K562 (cell line): ENCODE measurements at regions not wholly inside any gene's neighbourhood (a gene's known extent, or its start where the extent isn't known, plus 50 kb on each side); places are given as distances from the start of the nearest gene placed in this dataset.

Source experiments
- ATAC-seq: fragments of 200-7000 bp; cut with Tn5 transposase; 3 replicates; pipeline ENCODE4 v1.9.1; 2020; ENCODE audit warnings: moderate library complexity
- BruUV-seq: library from RNA; stranded (reverse); fragments of 400-500 nt; replicated peaks from 2 replicates; lab custom pipeline; 2021; lab: Mats Ljungman, UMichigan
- CTCF ChIA-PET: fragments of 300-600 bp; formaldehyde crosslinking; extraction: SDS; loops from one replicate; lab custom pipeline; 2021; ENCODE audit warnings: low intra/inter-chr PET ratio; lab: Yijun Ruan, JAX
- POLR2A ChIA-PET: fragments of 300-600, 350-650 bp; sonication (Branson Sonifier 250); formaldehyde crosslinking; extraction: SDS; loops from one replicate; lab custom pipeline; 2021; ENCODE audit warnings: antibody characterized with exemption, inconsistent platforms; lab: Yijun Ruan, JAX
- DNase-seq, 4 experiments: peaks; one replicate each; pipeline versions ENCODE4 v3.0.0 to v3.0.0-alpha.2; 2011 to 2018; ENCODE audit warnings: low spot score in 3 of 4, mixed read lengths in 3 of 4; ENCODE audit errors: extremely low read depth in 1 of 4
- FAIRE-seq: peaks from 2 replicates; lab custom pipeline; 2011; peaks lifted over from hg19 to GRCh38; lab: Jason Lieb, UNC
- H2AFZ ChIP-seq: 2 replicates; pipeline ENCODE4 v1.6.0; 2011; ENCODE audit warnings: low read depth, low read length, control low read depth, inconsistent platforms
- H3K27ac ChIP-seq: fragments of 200-600 bp; 3 replicates; pipeline ENCODE4 v1.8.0; 2011; ENCODE audit warnings: low read depth, mild to moderate bottlenecking, control low read depth, inconsistent platforms, low read length, moderate library complexity, mixed read lengths; ENCODE audit errors: extremely low read depth
- H3K27me3 ChIP-seq, 2 experiments: fragments of 300-600 bp in 1 of 2; 2 replicates in 1 of 2; 3 replicates in 1 of 2; pipeline versions ENCODE4 v1.6.0 to v1.8.0; 2011; ENCODE audit warnings: inconsistent platforms in 2 of 2, low read length in 2 of 2, mild to moderate bottlenecking in 1 of 2, mixed read lengths in 1 of 2, moderate library complexity in 1 of 2; ENCODE audit not compliant: control insufficient read depth in 2 of 2, insufficient read depth in 2 of 2
- H3K36me3 ChIP-seq: fragments of 300-600 bp; 3 replicates; pipeline ENCODE4 v1.8.0; 2011; ENCODE audit warnings: mild to moderate bottlenecking, low read length, inconsistent platforms; ENCODE audit not compliant: control insufficient read depth, insufficient read depth
- H3K4me1 ChIP-seq, 2 experiments: fragments of 200-600 bp in 1 of 2; replicated peaks in 1 of 2; 2 replicates in 1 of 2; 3 replicates in 1 of 2; pipeline versions ENCODE4 v1.5.1 to v1.8.0; 2011; ENCODE audit warnings: inconsistent platforms in 2 of 2, low read length in 2 of 2, mild to moderate bottlenecking in 1 of 2, mixed read lengths in 1 of 2, moderate library complexity in 1 of 2; ENCODE audit not compliant: control insufficient read depth in 2 of 2, insufficient read depth in 2 of 2
- H3K4me2 ChIP-seq: 2 replicates; pipeline ENCODE4 v1.6.1; 2011; ENCODE audit warnings: low read length, control low read depth, inconsistent platforms, mixed read lengths; ENCODE audit not compliant: insufficient read depth
- H3K4me3 ChIP-seq: fragments of 200-600 bp; sonication (generic), shearing (Covaris generic); 2 replicates; pipeline ENCODE4 v1.5.1; 2016; ENCODE audit warnings: control low read depth, inconsistent platforms
- H3K79me2 ChIP-seq: fragments of 200-600 bp; 3 replicates; pipeline ENCODE4 v1.8.0; 2011; ENCODE audit warnings: low read length, inconsistent platforms; ENCODE audit not compliant: control insufficient read depth, insufficient read depth
- H3K9ac ChIP-seq, 2 experiments: 2 replicates each; pipeline versions ENCODE4 v1.6.0 to v1.6.1; 2011; ENCODE audit warnings: low read depth in 2 of 2, low read length in 2 of 2, control low read depth in 1 of 2, inconsistent platforms in 1 of 2, mild to moderate bottlenecking in 1 of 2, mixed read lengths in 1 of 2; ENCODE audit not compliant: insufficient read depth in 1 of 2
- H3K9me1 ChIP-seq: one replicate; pipeline ENCODE4 v1.6.0; 2011; ENCODE audit warnings: inconsistent platforms, mild to moderate bottlenecking, low read length, moderate library complexity; ENCODE audit not compliant: control insufficient read depth, insufficient read depth
- H3K9me3 ChIP-seq: replicated peaks from 2 replicates; pipeline ENCODE4 v1.5.1; 2011; ENCODE audit warnings: low read depth, low read length, inconsistent platforms; ENCODE audit not compliant: control insufficient read depth, insufficient read depth
- H4K20me1 ChIP-seq: replicated peaks from 2 replicates; pipeline ENCODE4 v1.6.1; 2011; ENCODE audit warnings: low read length, inconsistent platforms, mixed read lengths; ENCODE audit not compliant: control insufficient read depth, insufficient read depth
- ETS2 ChIP-seq: IDR thresholded peaks from 2 replicates; pipeline ENCODE4 v1.6.1; 2016; ENCODE audit warnings: borderline replicate concordance, missing genetic modification characterization, mild to moderate bottlenecking, moderate library complexity, missing compliant biosample characterization; ENCODE audit not compliant: poor library complexity, severe bottlenecking
- HMGXB4 ChIP-seq: sonication (generic); formaldehyde crosslinking; IDR thresholded peaks from 2 replicates; pipeline ENCODE4 v1.8.1; 2023; ENCODE audit warnings: mild to moderate bottlenecking, missing genetic modification reagents
- RHOXF2B ChIP-seq: fragments of 250-450 bp; sonication (Bioruptor Pico); conservative IDR thresholded peaks from 2 replicates; pipeline ENCODE4 v1.5.1; 2021
- SIRT6 ChIP-seq: IDR thresholded peaks from one replicate; pipeline ENCODE4 v1.6.1; 2012; ENCODE audit warnings: low read depth, mild to moderate bottlenecking, control low read depth, inconsistent platforms, low read length, moderate library complexity
- TEAD2 ChIP-seq: fragments of 450-650 bp; IDR thresholded peaks from 2 replicates; pipeline ENCODE4 v1.6.1; 2016; ENCODE audit warnings: missing genetic modification characterization, control low read depth, missing compliant biosample characterization
- USF1 ChIP-seq: sonication (generic); formaldehyde crosslinking; IDR thresholded peaks from 2 replicates; pipeline ENCODE4 v1.9.0; 2022; ENCODE audit warnings: mild to moderate bottlenecking, missing genetic modification reagents
- ZBTB33 ChIP-seq: sonication (generic); formaldehyde crosslinking; IDR thresholded peaks from 2 replicates; pipeline ENCODE4 v1.8.1; 2023; ENCODE audit warnings: mild to moderate bottlenecking, missing genetic modification reagents
- ZNF23 ChIP-seq: fragments of 250-450 bp; sonication (Bioruptor Pico); IDR thresholded peaks from 2 replicates; pipeline ENCODE4 v1.4.0; 2020; ENCODE audit warnings: mild to moderate bottlenecking
- WGBS: fragments of 100-300 bp; shearing (Covaris generic); methylation state at CpG from one replicate; pipeline ENCODE4 v1.1.6; 2016; ENCODE audit warnings: low coverage, mixed read lengths; ENCODE audit not compliant: insufficient coverage; ENCODE audit errors: missing lambda C conversion rate; 5-methylcytosine and 5-hydroxymethylcytosine counted together
- in situ Hi-C: fragments of 300-500 bp; cut with MboI; formaldehyde crosslinking; loops from 4 replicates; pipeline ENCODE4 v1.15.0; 2018; ENCODE audit warnings: inconsistent platforms, mixed read lengths
- intact Hi-C: fragments of 100-400 bp; cut with micrococcal nuclease; formaldehyde crosslinking; loops from 2 replicates; pipeline ENCODE4 v1.14.2; 2022

GRCh38 chr10:8950978-8951377 lies 896.5 kb downstream of the GATA3 start:
- CTCF ChIA-PET = no interaction called here
- Histone ChIP-seq H3K4me2 (no peak overlapping the region), H3K79me2 (no peaks in the 10 kb centered on the region), H3K4me1 (no peaks in the 10 kb centered on the region), H4K20me1 (no peaks in the 10 kb centered on the region), H2AFZ (no peak overlapping the region), H3K27ac (no peak overlapping the region), H3K27me3 (no peaks in the 10 kb centered on the region), H3K36me3 (no peaks in the 10 kb centered on the region), H3K9me1 (no peaks in the 10 kb centered on the region), H3K4me3 (no peak overlapping the region), H3K9me3 (no peaks in the 10 kb centered on the region), H3K9ac (no peak overlapping the region)
- intact Hi-C loops = no loop called here
- WGBS = 0% methylated on average over 2 of the region's 2 CpGs
- in situ Hi-C loops = no loop called here
- no peak for ATAC-seq
- no peak for DNase-seq
- FAIRE-seq = no peak
- BruUV-seq = no TSS peak
- TF ChIP-seq ZBTB33 (no peak), RHOXF2B (CRISPR knock-in tag) (no peak), HMGXB4 (CRISPR knock-in tag) (no peak), ETS2 (tag) (no peak), TEAD2 (tag) (no peak), USF1 (CRISPR knock-in tag) (no peak), ZNF23 (CRISPR knock-in tag) (no peak), SIRT6 (no peak)
- POLR2A ChIA-PET = no interaction called here
